T-helper 17 cell (primary cell): ENCODE measurements at regions not wholly inside any gene's neighbourhood (a gene's known extent, or its start where the extent isn't known, plus 50 kb on each side); places are given as distances from the start of the nearest gene placed in this dataset.

Source experiments
- ATAC-seq: fragments of 150-1000 bp; cut with Tn5 transposase; 2 replicates; pipeline ENCODE4 v1.10.0; 2021; ENCODE audit warnings: mild to moderate bottlenecking, moderate library complexity
- DNase-seq, 3 donors: peaks; one replicate each; pipeline versions ENCODE4 v3.0.0 to v3.0.0-alpha.2; 2020 to 2021
- H3K9me3 ChIP-seq: one replicate; pipeline ENCODE4 v1.7.0; 2013; ENCODE audit warnings: low read length, mild to moderate bottlenecking; ENCODE audit not compliant: control insufficient read depth, poor library complexity, severe bottlenecking
- H3K27ac Mint-ChIP-seq: one replicate; pipeline ENCODE4 v1.8.0; 2022; ENCODE audit warnings: mild to moderate bottlenecking, moderate library complexity, mixed read lengths
- H3K27me3 Mint-ChIP-seq: one replicate; pipeline ENCODE4 v1.8.0; 2022; ENCODE audit warnings: mixed read lengths
- H3K36me3 Mint-ChIP-seq: one replicate; pipeline ENCODE4 v1.8.0; 2022; ENCODE audit warnings: low read depth, mixed read lengths
- H3K4me1 Mint-ChIP-seq: one replicate; pipeline ENCODE4 v1.8.0; 2022; ENCODE audit warnings: mild to moderate bottlenecking, mixed read lengths
- H3K4me3 Mint-ChIP-seq: one replicate; pipeline ENCODE4 v1.8.0; 2022; ENCODE audit warnings: mild to moderate bottlenecking, moderate library complexity, mixed read lengths

DNA sequence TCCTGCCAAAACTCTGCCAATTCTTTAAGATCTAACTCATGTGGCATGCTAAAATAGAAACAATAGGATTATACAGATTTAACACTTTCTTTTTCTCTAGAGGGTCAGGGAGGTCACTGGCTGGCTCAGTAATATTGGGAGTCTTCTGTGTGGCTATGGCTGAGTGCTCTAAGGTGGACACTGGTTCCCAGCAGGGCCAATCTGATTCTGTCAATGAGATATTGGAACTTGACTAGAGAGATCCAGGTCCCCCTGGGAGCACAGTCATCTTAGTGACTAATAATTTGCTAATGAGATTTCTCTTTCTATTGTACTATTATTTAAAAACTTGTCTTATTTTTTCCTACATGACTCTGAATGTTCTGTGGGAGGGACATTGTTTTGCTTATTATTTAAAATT lies 69.1 kb upstream of the ZP4 start:
- H3K9me3 ChIP-seq: peaks cover 3% of the 10 kb centered on the region
- Mint-ChIP-seq H3K4me1 (no peaks in the 10 kb centered on the region), H3K4me3 (no peak overlapping the region), H3K27ac (no peak overlapping the region), H3K27me3 (no peaks in the 10 kb centered on the region), H3K36me3 (no peaks in the 10 kb centered on the region)
- ATAC-seq: no peak
- DNase-seq: no peak

DNA sequence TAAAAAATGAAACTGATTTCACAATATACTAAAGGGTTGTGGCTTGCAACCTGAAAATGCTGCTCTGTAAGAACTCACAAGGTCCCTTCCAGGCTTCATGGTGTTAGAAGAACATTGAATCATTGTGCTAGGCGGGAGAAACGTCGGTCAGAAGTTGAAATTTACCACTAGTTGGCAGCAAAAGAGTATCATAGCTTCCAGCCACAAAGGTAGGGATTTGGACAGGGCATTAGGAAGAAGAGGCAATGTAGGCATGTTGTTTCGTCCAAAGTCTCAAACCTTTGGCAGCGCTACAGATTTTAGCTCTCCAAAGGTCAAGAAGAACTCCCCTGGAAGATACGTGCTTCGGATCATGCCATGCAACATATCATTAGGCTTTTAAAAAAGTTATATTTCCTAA lies 62.5 kb upstream of the ZP4 start:
- no peaks in the 10 kb centered on the region for H3K27me3 Mint-ChIP-seq

More for the DNA sequence above, 62.5 kb upstream of the ZP4 start:
- no peak overlapping the region for H3K4me3 Mint-ChIP-seq
- ATAC-seq (no peak), DNase-seq (no peak)
- no peak overlapping the region for H3K27ac Mint-ChIP-seq
- H3K36me3 Mint-ChIP-seq: no peaks in the 10 kb centered on the region
- H3K9me3 ChIP-seq: no peaks in the 10 kb centered on the region
- no peaks in the 10 kb centered on the region for H3K4me1 Mint-ChIP-seq
